ENCODE measurements at regions not wholly inside any gene's neighbourhood (a gene's known extent, or its start where the extent isn't known, plus 50 kb on each side); places are given as distances from the start of the nearest gene placed in this dataset.

- DNase-seq (ENCODE audit: low spot score in 2 of 2): no peak
- 89 to 96% methylated on average over 4 of the region's 4 CpGs for WGBS, 2 donors
- intact Hi-C loops (cut with DNase I; ENCODE audit: low total_unique reads): no loop called here
- no peak overlapping the region for H3K4me3 ChIP-seq (ENCODE audit: low read depth, poor library complexity, severe bottlenecking)
- TF ChIP-seq CTCF (IDR thresholded peaks at IDR 0.05) (no peak), POLR2A (IDR thresholded peaks at IDR 0.05) (no peak)
Observed at GRCh38 chr20:52078289-52078688, 113.3 kb downstream of the ZFP64 start.

GRCh38 chr20:52076164-52076563 is 115.4 kb downstream of the ZFP64 start:
- intact Hi-C loops (cut with DNase I; ENCODE audit: low total_unique reads): no loop called here
- TF ChIP-seq CTCF (IDR thresholded peaks at IDR 0.05) (no peak), POLR2A (IDR thresholded peaks at IDR 0.05) (no peak)
- 66 to 70% methylated on average over 2 of the region's 2 CpGs for WGBS, 2 donors
- H3K4me3 ChIP-seq (ENCODE audit: low read depth, poor library complexity, severe bottlenecking): no peak overlapping the region
- no peak for DNase-seq (ENCODE audit: low spot score in 2 of 2)

GRCh38 chr20:52075400-52075799 is 116.2 kb downstream of the ZFP64 start:
- intact Hi-C loops (cut with DNase I; ENCODE audit: low total_unique reads): no loop called here
- no peak for TF ChIP-seq CTCF (IDR thresholded peaks at IDR 0.05)
- no peak for TF ChIP-seq POLR2A (IDR thresholded peaks at IDR 0.05)
- 88 to 93% methylated on average over 3 of the region's 3 CpGs for WGBS, 2 donors
- H3K4me3 ChIP-seq (ENCODE audit: low read depth, poor library complexity, severe bottlenecking): no peak overlapping the region
- DNase-seq (ENCODE audit: low spot score in 2 of 2): no peak

GRCh38 chr20:52071136-52071535 is 120.4 kb downstream of the ZFP64 start:
- 98% methylated on average over 2 of the region's 2 CpGs for WGBS, 2 donors
- TF ChIP-seq POLR2A (IDR thresholded peaks at IDR 0.05): no peak
- TF ChIP-seq CTCF (IDR thresholded peaks at IDR 0.05): no peak
- no peak overlapping the region for H3K4me3 ChIP-seq (ENCODE audit: low read depth, poor library complexity, severe bottlenecking)
- intact Hi-C loops (cut with DNase I; ENCODE audit: low total_unique reads): no loop called here
- no peak for DNase-seq (ENCODE audit: low spot score in 2 of 2)

- H3K4me3 ChIP-seq (ENCODE audit: low read depth, poor library complexity, severe bottlenecking): no peak overlapping the region
- intact Hi-C loops (cut with DNase I; ENCODE audit: low total_unique reads): loop anchor here (5.0 kb wide), 1 partner anchor 752 kb away; no protein-coding TSS in a partner anchor
- 97% methylated on average over 1 of the region's 1 CpG for WGBS, 2 donors
- TF ChIP-seq CTCF (IDR thresholded peaks at IDR 0.05) (no peak), POLR2A (IDR thresholded peaks at IDR 0.05) (no peak)
- no peak for DNase-seq (ENCODE audit: low spot score in 2 of 2)
Observed at GRCh38 chr20:52064931-52065330, 126.6 kb downstream of the ZFP64 start.

- 84 to 92% methylated on average over 5 of the region's 5 CpGs for WGBS, 2 donors
- TF ChIP-seq CTCF (IDR thresholded peaks at IDR 0.05) (no peak), POLR2A (IDR thresholded peaks at IDR 0.05) (no peak)
- no peak for DNase-seq (ENCODE audit: low spot score in 2 of 2)
- H3K4me3 ChIP-seq (ENCODE audit: low read depth, poor library complexity, severe bottlenecking): no peak overlapping the region
- intact Hi-C loops (cut with DNase I; ENCODE audit: low total_unique reads): loop anchor here (5.0 kb wide), 1 partner anchor 755 kb away; no protein-coding TSS in a partner anchor
Observed at GRCh38 chr20:52062452-52063209, 128.9 kb downstream of the ZFP64 start.

All from lower leg skin (tissue), 4 donors.